Mucosa of stomach (tissue), 1 donor: ENCODE measurements at regions not wholly inside any gene's neighbourhood (a gene's known extent, or its start where the extent isn't known, plus 50 kb on each side); places are given as distances from the start of the nearest gene placed in this dataset.
"Not testable (repeated sequence)": the region's sequence is repeated elsewhere in the genome, so short reads cannot be mapped to it uniquely, and the experiment has no call there.

Experiments used
- H3K27me3 ChIP-seq: one replicate; pipeline ENCODE4 v1.7.0; 2013; ENCODE audit warnings: mild to moderate bottlenecking, low read length; ENCODE audit not compliant: control insufficient read depth, insufficient read depth
- H3K36me3 ChIP-seq: one replicate; pipeline ENCODE4 v1.7.0; 2013; ENCODE audit warnings: low read length; ENCODE audit not compliant: control insufficient read depth, insufficient read depth
- H3K4me1 ChIP-seq: one replicate; pipeline ENCODE4 v1.7.0; 2013; ENCODE audit warnings: mild to moderate bottlenecking, low read length; ENCODE audit not compliant: control insufficient read depth, insufficient read depth
- H3K4me3 ChIP-seq: one replicate; pipeline ENCODE4 v1.7.0; 2013; ENCODE audit warnings: low read length
- H3K9ac ChIP-seq: one replicate; pipeline ENCODE4 v1.7.0; 2013; ENCODE audit warnings: mild to moderate bottlenecking, low read length, moderate library complexity
- H3K9me3 ChIP-seq: one replicate; pipeline ENCODE4 v1.7.0; 2013; ENCODE audit warnings: mild to moderate bottlenecking, low read length, moderate library complexity; ENCODE audit not compliant: control insufficient read depth
- donor health status: Pancreatic carcinoma.

DNA sequence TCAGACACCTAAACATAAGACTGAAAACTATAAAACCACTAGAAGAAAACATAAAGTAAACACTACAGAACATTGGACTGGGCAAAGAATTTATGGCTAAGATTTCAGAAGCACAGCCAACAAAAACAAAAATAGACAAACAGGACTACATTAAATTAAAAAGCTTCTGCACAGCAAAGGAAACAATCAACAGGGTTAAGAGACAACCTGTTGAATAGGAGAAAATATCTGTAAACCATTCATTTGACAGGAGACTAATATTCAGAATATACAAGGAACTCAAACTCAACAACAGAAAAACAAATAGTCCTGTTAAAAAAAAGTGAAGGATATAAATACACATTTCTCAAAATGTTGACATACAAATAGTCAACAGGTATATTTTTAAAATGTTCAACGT is 106.7 kb upstream of the FANCL start:
- Histone ChIP-seq H3K27me3 (no peaks in the 10 kb centered on the region), H3K9me3 (no peaks in the 10 kb centered on the region), H3K4me3 (no peak overlapping the region), H3K9ac (no peak overlapping the region), H3K4me1 (no peaks in the 10 kb centered on the region), H3K36me3 (no peaks in the 10 kb centered on the region)

DNA sequence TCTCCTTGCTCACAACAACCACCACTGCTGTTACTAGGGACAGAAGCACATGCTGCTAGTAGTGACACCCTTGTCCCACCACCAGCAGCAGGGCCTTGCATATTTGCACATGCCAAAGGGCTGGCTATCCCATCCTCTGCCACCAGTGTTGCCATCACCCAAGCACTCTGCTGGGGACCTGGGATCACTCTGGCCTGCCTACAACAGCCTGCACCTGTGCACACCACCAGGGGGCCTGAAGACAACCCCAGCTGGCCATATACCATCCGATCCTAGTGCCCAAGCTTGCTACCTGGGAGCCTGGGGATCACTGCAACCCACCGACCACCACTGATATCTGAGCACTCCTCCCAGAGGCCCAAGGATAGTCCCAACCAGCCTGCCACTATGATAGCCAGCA is 99.9 kb upstream of the FANCL start:
- H3K27me3 ChIP-seq: no peaks in the 10 kb centered on the region
- no peaks in the 10 kb centered on the region for H3K4me1 ChIP-seq
- no peaks in the 10 kb centered on the region for H3K36me3 ChIP-seq
- H3K9ac ChIP-seq: no peak overlapping the region
- no peak overlapping the region for H3K4me3 ChIP-seq
- H3K9me3 ChIP-seq: no peaks in the 10 kb centered on the region

GRCh38 chr2:58339548-58340243 is 98.6 kb upstream of the FANCL start:
- Histone ChIP-seq H3K36me3 (no peaks in the 10 kb centered on the region), H3K9me3 (no peaks in the 10 kb centered on the region), H3K4me1 (no peaks in the 10 kb centered on the region), H3K9ac (no peak overlapping the region), H3K27me3 (no peaks in the 10 kb centered on the region), H3K4me3 (no peak overlapping the region)

DNA sequence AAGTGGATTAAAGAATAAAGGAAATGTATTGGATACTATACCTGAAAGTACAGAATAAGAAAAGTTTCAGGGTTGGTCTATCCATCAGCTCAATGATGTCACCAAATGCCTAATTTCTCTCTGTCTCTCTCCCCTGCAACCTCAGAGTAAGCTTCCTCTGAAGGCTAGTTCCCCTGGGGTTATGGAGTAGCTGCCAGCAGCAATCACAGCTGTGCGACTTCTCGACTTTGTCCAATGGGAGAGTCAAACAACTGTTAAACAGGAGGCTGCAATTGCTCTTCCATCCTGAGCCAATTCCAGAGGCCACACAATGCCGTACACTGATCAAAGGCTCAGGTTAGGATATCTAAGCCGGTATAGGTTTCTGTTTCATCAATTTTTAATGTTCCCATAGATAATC is 95.3 kb upstream of the FANCL start:
- no peaks in the 10 kb centered on the region for H3K36me3 ChIP-seq
- H3K9ac ChIP-seq: no peak overlapping the region
- H3K9me3 ChIP-seq: no peaks in the 10 kb centered on the region
- H3K4me1 ChIP-seq: no peaks in the 10 kb centered on the region
- H3K4me3 ChIP-seq: no peak overlapping the region
- H3K27me3 ChIP-seq: no peaks in the 10 kb centered on the region

DNA sequence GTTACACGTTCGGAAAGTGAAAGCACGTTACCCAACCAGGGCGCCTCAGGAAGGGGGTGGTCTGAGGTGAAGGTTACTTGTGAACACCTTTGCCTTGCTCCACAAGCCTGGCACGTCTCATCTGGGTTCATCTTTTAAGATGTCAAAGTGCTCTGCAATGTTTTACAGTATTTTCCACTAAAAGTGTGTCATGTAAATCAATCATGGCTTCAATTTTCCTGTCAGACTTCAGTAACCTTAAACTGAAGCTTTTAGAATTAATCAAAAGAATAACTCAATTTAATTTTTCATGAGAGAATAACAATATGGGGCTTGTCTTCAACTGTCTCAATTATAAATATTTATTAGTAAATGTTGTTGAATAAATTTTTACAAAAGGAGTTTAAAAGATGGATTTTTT is 93.3 kb upstream of the FANCL start:
- Histone ChIP-seq H3K9me3 (no peaks in the 10 kb centered on the region), H3K4me3 (no peak overlapping the region), H3K36me3 (no peaks in the 10 kb centered on the region), H3K9ac (no peak overlapping the region), H3K4me1 (no peaks in the 10 kb centered on the region), H3K27me3 (no peaks in the 10 kb centered on the region)

DNA sequence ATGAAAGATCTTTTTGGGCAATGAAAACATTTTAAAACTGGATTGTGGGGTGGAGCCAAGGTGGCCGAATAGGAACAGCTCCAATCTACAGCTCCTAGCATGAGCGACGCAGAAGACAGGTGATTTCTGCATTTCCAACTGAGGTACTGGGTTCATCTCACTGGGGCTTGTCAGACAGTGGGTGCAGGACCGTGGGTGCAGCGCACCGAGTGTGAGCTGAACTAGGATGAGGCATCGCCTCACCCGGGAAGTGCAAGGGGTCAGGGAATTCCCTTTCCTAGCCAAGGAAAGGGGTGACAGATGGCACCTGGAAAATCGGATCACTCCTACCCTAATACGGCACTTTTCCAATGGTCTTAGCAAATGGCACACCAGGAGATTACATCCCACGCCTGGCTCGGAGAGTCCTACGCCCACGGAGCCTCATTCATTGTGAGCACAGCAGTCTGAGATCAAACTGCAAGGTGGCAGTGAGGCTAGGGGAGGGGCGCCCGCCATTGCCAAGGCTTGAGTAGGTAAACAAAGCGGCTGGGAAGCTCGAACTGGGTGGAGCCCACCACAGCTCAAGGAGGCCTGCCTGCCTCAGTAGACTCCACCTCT is 84.3 kb upstream of the FANCL start:
- not testable (repeated sequence) for H3K9me3 ChIP-seq, H3K27me3 ChIP-seq, H3K4me1 ChIP-seq, H3K36me3 ChIP-seq, H3K9ac ChIP-seq, H3K4me3 ChIP-seq

DNA sequence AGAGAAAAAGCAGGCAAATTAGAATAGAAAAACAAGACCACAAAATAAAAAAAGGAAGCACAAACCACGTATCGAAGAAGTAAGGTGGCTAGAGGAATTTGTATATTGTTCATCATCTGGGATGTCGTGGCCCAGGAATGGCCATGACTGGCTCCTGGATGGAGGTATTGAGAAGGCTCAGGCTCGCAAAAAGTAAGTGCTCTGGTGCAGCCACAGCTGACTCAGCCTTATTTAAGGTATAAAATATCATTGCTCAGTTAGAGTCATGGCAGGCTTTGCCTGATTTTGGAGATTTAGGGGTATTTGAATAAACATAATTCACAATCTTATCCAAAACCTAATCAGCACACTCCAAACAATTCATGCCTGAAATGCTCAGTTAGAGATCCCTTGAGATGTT is 78.4 kb upstream of the FANCL start:
- H3K4me1 ChIP-seq: no peaks in the 10 kb centered on the region
- no peaks in the 10 kb centered on the region for H3K36me3 ChIP-seq
- no peaks in the 10 kb centered on the region for H3K9me3 ChIP-seq
- H3K9ac ChIP-seq: no peak overlapping the region
- no peak overlapping the region for H3K4me3 ChIP-seq
- no peaks in the 10 kb centered on the region for H3K27me3 ChIP-seq

- not testable (repeated sequence) for H3K36me3 ChIP-seq, H3K9ac ChIP-seq, H3K9me3 ChIP-seq, H3K4me1 ChIP-seq, H3K4me3 ChIP-seq, H3K27me3 ChIP-seq
Measured at GRCh38 chr2:58318949-58319348, 77.8 kb upstream of the FANCL start.

DNA sequence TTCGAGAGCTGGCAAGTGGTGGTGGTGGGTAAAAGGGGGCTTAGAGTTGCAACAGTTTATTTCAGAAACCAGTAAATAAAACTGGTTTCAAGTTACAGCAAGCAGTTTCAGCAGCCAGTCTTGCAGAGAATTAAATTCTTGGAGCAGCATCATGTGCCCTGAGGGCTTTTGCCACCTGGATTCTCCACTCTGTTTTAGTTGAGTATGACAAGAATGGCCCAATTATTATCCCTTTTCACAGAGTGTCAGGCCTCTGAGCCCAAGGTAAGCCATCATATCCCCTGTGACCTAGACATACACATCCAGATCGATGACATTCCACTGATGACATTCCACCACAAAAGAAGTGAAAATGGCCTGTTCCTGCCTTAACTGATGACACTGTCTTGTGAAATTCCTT is 72.8 kb upstream of the FANCL start:
- no peak overlapping the region for H3K9ac ChIP-seq
- no peaks in the 10 kb centered on the region for H3K36me3 ChIP-seq
- H3K27me3 ChIP-seq: no peaks in the 10 kb centered on the region
- no peaks in the 10 kb centered on the region for H3K9me3 ChIP-seq
- H3K4me1 ChIP-seq: no peaks in the 10 kb centered on the region
- H3K4me3 ChIP-seq: no peak overlapping the region

- H3K4me1 ChIP-seq: no peaks in the 10 kb centered on the region
- H3K4me3 ChIP-seq: no peak overlapping the region
- no peak overlapping the region for H3K9ac ChIP-seq
- no peaks in the 10 kb centered on the region for H3K36me3 ChIP-seq
- no peaks in the 10 kb centered on the region for H3K27me3 ChIP-seq
- no peaks in the 10 kb centered on the region for H3K9me3 ChIP-seq
Measured at GRCh38 chr2:58308435-58308834, 67.3 kb upstream of the FANCL start.

GRCh38 chr2:58304843-58305242 is 63.7 kb upstream of the FANCL start:
- Histone ChIP-seq H3K27me3 (no peaks in the 10 kb centered on the region), H3K36me3 (no peaks in the 10 kb centered on the region), H3K4me3 (no peak overlapping the region), H3K9ac (no peak overlapping the region), H3K9me3 (no peaks in the 10 kb centered on the region), H3K4me1 (no peaks in the 10 kb centered on the region)

- no peak overlapping the region for H3K9ac ChIP-seq
- no peaks in the 10 kb centered on the region for H3K4me1 ChIP-seq
- H3K4me3 ChIP-seq: no peak overlapping the region
- no peaks in the 10 kb centered on the region for H3K9me3 ChIP-seq
- H3K36me3 ChIP-seq: no peaks in the 10 kb centered on the region
- H3K27me3 ChIP-seq: no peaks in the 10 kb centered on the region
Measured at GRCh38 chr2:58299123-58299522, 58.0 kb upstream of the FANCL start.

- no peaks in the 10 kb centered on the region for H3K4me1 ChIP-seq
- no peak overlapping the region for H3K4me3 ChIP-seq
- H3K36me3 ChIP-seq: no peaks in the 10 kb centered on the region
- no peak overlapping the region for H3K9ac ChIP-seq
- no peaks in the 10 kb centered on the region for H3K9me3 ChIP-seq
- H3K27me3 ChIP-seq: no peaks in the 10 kb centered on the region
Measured at GRCh38 chr2:58293056-58293455, 51.9 kb upstream of the FANCL start.
